Neural crest cell (in vitro differentiated cells): ENCODE measurements at regions not wholly inside any gene's neighbourhood (a gene's known extent, or its start where the extent isn't known, plus 50 kb on each side); places are given as distances from the start of the nearest gene placed in this dataset.

Source experiments
- DNase-seq: peaks from one replicate; pipeline ENCODE4 v3.0.0; 2021; ENCODE audit warnings: low read depth, mixed read lengths, low spot score
- H3K27ac Mint-ChIP-seq: one replicate; pipeline ENCODE4 v1.8.0; 2021; ENCODE audit warnings: mild to moderate bottlenecking, mixed read lengths; ENCODE audit not compliant: unreplicated experiment
- H3K27me3 Mint-ChIP-seq: 2 replicates; pipeline ENCODE4 v1.8.0; 2021; ENCODE audit warnings: low read depth, mild to moderate bottlenecking, mixed read lengths
- H3K36me3 Mint-ChIP-seq: 2 replicates; pipeline ENCODE4 v1.8.0; 2021; ENCODE audit warnings: low read depth, mild to moderate bottlenecking, mixed read lengths
- H3K4me1 Mint-ChIP-seq: 2 replicates; pipeline ENCODE4 v1.8.0; 2021; ENCODE audit warnings: mixed read lengths
- H3K4me3 Mint-ChIP-seq: one replicate; pipeline ENCODE4 v1.8.0; 2021; ENCODE audit warnings: mild to moderate bottlenecking, mixed read lengths
- H3K9me3 Mint-ChIP-seq: 2 replicates; pipeline ENCODE4 v1.8.0; 2021; ENCODE audit warnings: mixed read lengths
- TF ChIP-seq, protein P1 (sequence below): fragments of 200-600 bp; sonication (generic); conservative IDR thresholded peaks from 2 replicates; pipeline ENCODE4 v1.5.0; 2021; ENCODE audit warnings: antibody characterized with exemption, mild to moderate bottlenecking

DNA sequence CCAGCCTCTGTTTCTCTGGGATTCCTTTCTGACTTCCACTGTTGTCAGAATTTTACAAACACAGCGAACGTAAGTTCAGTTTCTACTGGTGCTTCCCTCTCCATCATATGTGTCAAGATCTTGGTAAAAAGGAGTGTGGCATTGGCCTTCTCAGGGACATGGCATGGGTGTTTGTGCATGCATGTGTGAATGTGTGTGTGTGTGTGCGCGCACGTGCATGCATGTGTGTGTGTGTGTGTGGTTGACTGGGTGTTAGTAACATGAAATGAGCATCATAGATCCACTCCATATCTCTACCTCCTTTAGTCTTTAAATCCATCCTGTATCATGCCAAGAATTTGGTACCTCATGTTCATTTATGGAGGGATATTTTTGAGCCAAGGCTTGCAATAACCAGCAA, 411.3 kb downstream of the NPHP4 start:
- H3K27ac Mint-ChIP-seq, result no peak overlapping the region
- peaks cover 29% of the 10 kb centered on the region for H3K27me3 Mint-ChIP-seq
- no peaks in the 10 kb centered on the region for H3K4me1 Mint-ChIP-seq
- TF ChIP-seq, protein P1, sequence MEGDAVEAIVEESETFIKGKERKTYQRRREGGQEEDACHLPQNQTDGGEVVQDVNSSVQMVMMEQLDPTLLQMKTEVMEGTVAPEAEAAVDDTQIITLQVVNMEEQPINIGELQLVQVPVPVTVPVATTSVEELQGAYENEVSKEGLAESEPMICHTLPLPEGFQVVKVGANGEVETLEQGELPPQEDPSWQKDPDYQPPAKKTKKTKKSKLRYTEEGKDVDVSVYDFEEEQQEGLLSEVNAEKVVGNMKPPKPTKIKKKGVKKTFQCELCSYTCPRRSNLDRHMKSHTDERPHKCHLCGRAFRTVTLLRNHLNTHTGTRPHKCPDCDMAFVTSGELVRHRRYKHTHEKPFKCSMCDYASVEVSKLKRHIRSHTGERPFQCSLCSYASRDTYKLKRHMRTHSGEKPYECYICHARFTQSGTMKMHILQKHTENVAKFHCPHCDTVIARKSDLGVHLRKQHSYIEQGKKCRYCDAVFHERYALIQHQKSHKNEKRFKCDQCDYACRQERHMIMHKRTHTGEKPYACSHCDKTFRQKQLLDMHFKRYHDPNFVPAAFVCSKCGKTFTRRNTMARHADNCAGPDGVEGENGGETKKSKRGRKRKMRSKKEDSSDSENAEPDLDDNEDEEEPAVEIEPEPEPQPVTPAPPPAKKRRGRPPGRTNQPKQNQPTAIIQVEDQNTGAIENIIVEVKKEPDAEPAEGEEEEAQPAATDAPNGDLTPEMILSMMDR, result no peak
- DNase-seq, result no peak
- H3K9me3 Mint-ChIP-seq, result peaks cover under 1% of the 10 kb centered on the region
- H3K36me3 Mint-ChIP-seq, result no peaks in the 10 kb centered on the region
- no peak overlapping the region for H3K4me3 Mint-ChIP-seq

DNA sequence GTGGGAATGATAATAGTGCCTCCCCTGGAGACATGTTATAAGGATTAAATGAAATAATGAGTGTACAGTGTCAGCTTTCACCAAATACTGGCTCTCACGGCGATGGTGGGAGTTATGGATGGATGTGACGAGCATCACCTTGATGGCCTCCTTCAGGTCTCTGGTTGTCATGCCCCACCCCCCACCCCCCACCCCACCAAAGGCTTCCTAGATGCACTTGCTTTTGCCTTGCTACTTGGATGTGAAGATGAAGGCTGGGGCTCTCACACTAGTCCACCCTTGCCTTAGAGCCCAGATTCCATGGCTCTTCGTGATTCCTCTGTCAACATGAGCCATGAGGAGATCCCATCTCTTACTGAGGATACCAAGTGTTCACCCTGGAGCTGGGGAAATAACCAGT, 412.3 kb downstream of the NPHP4 start:
- Mint-ChIP-seq H3K27me3 (peaks cover 30% of the 10 kb centered on the region), H3K36me3 (no peaks in the 10 kb centered on the region), H3K4me1 (no peaks in the 10 kb centered on the region), H3K9me3 (no peaks in the 10 kb centered on the region), H3K27ac (no peak overlapping the region), H3K4me3 (no peak overlapping the region)
- TF ChIP-seq, protein P1, result no peak
- DNase-seq, result no peak

DNA sequence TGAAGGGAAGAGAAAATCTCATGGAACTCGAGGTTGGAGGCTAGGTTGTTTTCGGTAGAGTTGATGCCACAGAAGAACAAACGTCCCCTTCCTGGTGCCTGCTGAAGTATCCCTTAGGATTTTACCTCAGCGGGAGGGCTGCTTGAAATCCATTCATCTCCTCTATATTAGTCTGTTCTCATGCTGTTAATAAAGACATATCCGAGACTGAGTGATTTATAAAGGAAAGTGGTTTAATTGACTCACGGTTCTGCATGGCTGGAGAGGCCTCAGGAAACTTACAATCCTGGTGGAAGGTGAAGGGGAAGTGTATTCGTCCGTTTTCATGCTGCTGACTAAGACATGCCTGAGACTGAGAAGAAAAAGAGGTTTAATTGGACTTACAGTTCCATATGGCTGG, 413.5 kb downstream of the NPHP4 start:
- no peak for DNase-seq
- no peak overlapping the region for H3K27ac Mint-ChIP-seq
- H3K4me1 Mint-ChIP-seq, result no peaks in the 10 kb centered on the region
- no peak overlapping the region for H3K4me3 Mint-ChIP-seq
- H3K36me3 Mint-ChIP-seq, result no peaks in the 10 kb centered on the region
- TF ChIP-seq, protein P1, result no peak
- H3K9me3 Mint-ChIP-seq, result no peaks in the 10 kb centered on the region
- H3K27me3 Mint-ChIP-seq, result peaks cover 32% of the 10 kb centered on the region

DNA sequence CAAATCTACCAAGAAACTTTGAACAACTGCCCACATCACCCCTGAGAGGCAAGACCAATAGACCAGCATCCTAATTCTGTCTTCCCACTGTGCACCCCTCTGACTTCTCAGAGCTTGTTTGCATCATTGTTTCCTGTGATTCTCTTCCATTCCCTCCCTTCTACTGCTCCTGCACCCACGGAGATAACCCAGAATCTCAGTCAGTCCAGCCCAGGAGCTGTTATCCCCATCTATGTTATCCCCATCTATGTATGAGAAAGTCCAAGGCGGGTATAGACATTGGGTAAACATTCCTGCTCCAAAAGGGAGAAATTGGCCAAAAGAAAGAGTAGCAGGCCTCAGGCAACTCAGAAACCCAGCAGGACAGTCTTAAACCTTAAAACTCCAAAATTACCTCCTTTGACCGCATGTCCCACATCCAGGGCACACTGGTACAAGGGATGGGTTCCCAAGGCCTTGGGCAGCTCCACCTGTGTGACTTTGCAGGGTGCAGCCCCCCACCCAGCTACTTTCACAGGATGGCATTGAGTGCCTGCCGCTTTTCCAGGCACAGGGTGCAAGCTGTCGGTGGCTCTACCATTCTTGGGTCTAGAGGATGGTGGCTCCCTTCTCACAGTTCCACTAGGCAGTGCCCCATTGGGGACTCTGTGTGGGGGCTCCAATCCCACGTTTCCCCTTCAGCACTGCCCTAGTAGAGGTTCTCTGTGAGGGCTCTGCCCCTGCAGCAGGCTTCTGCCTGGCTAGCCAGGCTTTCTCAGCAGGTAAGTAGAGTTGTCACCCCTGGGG, 414.8 kb downstream of the NPHP4 start:
- Mint-ChIP-seq H3K27me3 (peaks cover 30% of the 10 kb centered on the region), H3K27ac (no peak overlapping the region)
- no peak for DNase-seq

DNA sequence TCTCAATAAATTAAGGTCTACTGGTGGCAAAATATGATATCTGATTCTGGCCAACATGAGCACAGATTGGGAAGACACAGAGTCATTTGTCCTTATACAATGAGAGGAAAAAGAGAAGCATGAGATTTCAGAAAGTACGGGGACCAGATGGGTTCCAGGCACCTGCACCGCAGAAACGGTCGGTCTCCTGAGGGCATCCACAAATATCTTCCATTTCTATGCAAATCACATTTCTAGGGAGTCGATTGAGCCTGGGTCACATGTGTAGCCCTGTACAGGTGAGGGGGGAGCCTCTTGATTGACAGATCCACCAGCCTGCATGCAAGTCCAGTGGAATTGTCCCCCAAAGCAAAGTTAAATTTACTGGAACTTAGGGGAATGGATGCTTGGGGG, 415.6 kb downstream of the NPHP4 start:
- Mint-ChIP-seq H3K4me3 (no peak overlapping the region), H3K9me3 (peaks cover 5% of the 10 kb centered on the region), H3K27me3 (peaks cover 24% of the 10 kb centered on the region), H3K4me1 (no peaks in the 10 kb centered on the region), H3K27ac (no peak overlapping the region), H3K36me3 (no peaks in the 10 kb centered on the region)
- no peak for DNase-seq
- TF ChIP-seq, protein P1, result no peak

More for the DNA sequence above, 414.8 kb downstream of the NPHP4 start:
- Mint-ChIP-seq H3K9me3 (peaks cover 3% of the 10 kb centered on the region), H3K4me1 (no peaks in the 10 kb centered on the region), H3K4me3 (no peak overlapping the region), H3K36me3 (no peaks in the 10 kb centered on the region)
- TF ChIP-seq, protein P1, result no peak
